GM10266 (cell line): ENCODE measurements at regions not wholly inside any gene's neighbourhood (a gene's known extent, or its start where the extent isn't known, plus 50 kb on each side); places are given as distances from the start of the nearest gene placed in this dataset.

Experiments
- DNase-seq: peaks from one replicate; pipeline ENCODE4 v3.0.0; 2012; ENCODE audit errors: extremely low spot score
- TF ChIP-seq, protein P1 (sequence below): IDR thresholded peaks from 2 replicates; pipeline ENCODE4 v1.5.1; 2012; ENCODE audit warnings: mild to moderate bottlenecking, low read depth; ENCODE audit not compliant: control insufficient read depth, insufficient read depth; ENCODE audit errors: missing control alignments

GRCh38 chr13:109348519-109349258 is 437.7 kb downstream of the IRS2 start:
- TF ChIP-seq, protein P1, sequence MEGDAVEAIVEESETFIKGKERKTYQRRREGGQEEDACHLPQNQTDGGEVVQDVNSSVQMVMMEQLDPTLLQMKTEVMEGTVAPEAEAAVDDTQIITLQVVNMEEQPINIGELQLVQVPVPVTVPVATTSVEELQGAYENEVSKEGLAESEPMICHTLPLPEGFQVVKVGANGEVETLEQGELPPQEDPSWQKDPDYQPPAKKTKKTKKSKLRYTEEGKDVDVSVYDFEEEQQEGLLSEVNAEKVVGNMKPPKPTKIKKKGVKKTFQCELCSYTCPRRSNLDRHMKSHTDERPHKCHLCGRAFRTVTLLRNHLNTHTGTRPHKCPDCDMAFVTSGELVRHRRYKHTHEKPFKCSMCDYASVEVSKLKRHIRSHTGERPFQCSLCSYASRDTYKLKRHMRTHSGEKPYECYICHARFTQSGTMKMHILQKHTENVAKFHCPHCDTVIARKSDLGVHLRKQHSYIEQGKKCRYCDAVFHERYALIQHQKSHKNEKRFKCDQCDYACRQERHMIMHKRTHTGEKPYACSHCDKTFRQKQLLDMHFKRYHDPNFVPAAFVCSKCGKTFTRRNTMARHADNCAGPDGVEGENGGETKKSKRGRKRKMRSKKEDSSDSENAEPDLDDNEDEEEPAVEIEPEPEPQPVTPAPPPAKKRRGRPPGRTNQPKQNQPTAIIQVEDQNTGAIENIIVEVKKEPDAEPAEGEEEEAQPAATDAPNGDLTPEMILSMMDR: no peak
- no peak for DNase-seq

GRCh38 chr13:109346060-109346459 is 440.3 kb downstream of the IRS2 start:
- DNase-seq: no peak
- TF ChIP-seq, protein P1: no peak

DNA sequence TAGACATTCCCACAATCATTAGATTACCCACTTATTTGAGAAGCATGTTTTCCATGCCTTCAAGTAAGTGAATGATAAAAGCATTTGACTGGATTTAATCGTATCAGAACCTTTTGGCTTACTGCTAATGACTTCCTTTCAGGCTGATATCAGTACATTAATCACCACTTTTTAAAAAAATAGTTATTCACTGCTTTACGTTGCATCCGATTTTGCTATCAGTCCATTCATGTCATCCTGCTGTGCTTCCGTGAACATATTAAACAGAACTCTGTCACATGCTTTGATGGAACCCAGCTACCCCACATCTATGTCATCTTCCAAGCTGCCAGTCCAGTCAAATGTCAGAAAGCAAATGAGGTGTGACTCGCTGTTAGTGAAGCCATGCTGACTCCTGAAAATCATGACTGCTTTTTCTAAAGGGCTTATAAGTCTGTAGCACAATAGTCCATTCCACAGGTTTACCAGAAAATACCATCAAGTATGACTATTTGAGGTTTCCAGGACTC is 440.9 kb downstream of the IRS2 start:
- DNase-seq: no peak
- TF ChIP-seq, protein P1: no peak

DNA sequence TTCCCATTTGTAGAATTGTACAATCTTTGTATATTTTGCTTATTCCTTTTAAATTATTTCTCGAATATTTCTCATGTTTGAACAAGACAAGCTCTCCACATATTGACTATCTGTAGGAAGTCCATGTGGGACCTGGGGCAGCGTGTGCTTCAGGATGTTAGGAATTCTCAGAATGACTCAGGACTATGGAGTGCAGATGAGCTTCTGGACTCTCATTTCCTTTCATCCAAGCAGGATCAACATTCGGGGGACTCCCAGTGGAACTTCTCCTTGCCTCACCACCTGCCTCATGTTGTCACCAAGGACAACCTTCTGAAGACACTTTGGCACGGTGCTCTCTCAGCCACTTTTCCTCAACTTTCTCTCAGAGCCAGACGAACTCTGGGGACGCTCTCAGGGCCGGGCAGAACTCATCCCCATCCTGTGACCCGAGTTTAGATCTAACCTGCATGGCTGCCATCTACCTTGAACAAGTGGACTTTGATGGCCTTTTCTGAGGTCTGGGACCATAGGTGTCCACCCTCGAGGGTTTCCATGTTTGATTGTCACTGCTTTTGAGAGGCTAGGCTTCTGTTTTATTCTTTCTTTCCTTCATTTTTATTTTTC is 441.7 kb downstream of the IRS2 start:
- DNase-seq: no peak
- TF ChIP-seq, protein P1: no peak

DNA sequence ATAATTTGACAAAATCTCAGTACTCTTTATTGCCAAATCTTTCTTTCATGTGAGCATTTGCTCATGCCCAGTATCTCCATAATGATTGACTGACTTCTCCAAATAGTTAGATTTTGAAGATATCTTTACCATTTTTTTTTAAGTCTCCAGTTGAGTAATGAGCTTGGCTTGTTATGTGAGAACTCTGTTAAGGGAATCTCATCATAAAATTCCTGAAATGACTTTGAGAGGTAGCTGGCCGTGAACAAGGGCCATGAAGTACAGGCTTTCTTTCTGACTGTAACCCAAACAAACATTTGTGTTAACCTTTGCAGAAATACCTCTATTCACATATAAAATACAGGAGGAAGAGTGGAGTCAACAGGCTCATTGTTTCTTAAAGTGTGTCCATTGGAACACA is 449.7 kb downstream of the IRS2 start:
- no peak for DNase-seq
- TF ChIP-seq, protein P1: no peak

DNA sequence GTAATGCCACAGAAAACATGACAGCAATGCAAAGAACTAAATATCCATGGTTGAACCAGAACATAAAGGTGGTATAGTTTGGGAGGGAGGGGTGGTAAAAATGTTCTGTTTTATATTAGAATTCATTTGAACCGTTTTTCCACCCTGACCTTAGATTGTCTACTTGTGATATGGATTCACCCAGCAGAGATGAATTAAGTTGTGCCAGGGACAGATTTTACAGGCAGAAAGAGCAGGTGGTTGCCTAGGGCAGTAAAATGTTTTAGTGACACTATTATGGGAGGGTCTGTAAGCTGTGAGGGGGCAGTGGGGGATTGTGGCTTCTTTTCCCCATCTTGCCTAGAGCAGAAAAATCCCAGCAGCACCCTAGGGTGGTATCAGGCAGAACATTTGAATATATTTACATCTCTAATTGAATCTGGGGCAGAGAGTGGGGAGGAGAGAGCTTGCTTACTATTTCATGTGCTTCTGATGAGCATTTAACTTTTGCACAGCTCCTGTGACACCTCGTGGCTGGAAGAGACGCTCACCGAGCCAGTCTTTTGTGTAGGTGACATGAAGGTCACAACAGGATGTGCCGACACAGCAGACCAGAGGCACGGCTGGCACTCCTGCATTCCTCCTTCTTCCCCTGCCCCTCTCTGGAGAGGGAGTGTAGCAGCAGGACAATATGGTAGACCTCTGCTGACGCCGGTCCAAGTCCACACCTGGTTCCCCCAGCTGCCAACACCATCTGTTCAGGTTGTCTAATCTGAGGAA is 452.3 kb downstream of the IRS2 start:
- DNase-seq: no peak
- TF ChIP-seq, protein P1: no peak
